ENCODE measurements at regions not wholly inside any gene's neighbourhood (a gene's known extent, or its start where the extent isn't known, plus 50 kb on each side); places are given as distances from the start of the nearest gene placed in this dataset.

DNA sequence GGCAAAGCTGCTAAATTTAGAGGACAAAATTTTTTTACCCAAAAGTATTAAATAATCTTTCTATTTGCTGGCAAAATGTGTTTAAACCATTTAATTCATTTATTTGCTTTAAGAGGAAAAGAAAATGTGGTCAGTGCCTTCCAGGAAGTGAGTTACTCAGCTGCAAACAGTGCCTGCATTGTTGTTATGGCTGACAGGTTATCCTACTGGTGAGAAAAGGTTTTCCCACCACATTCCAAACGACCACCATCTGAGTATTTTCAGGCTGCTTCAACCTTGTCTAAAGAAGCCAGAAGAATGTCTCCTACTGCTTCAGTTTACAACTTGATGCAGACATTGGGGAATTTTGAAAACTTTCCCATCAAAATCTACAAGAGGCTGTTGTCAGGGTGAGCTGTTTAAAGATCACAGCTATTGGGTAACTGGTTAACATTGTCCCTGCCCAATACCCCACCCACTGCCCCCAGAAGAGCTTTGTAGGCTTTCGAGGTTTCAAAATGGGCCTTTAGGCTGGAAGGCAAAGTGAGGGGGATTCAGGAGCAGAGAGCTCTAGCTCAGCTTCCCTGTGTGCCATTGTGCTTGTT lies 461.3 kb upstream of the FANCL start:
- TF ChIP-seq, protein P1, sequence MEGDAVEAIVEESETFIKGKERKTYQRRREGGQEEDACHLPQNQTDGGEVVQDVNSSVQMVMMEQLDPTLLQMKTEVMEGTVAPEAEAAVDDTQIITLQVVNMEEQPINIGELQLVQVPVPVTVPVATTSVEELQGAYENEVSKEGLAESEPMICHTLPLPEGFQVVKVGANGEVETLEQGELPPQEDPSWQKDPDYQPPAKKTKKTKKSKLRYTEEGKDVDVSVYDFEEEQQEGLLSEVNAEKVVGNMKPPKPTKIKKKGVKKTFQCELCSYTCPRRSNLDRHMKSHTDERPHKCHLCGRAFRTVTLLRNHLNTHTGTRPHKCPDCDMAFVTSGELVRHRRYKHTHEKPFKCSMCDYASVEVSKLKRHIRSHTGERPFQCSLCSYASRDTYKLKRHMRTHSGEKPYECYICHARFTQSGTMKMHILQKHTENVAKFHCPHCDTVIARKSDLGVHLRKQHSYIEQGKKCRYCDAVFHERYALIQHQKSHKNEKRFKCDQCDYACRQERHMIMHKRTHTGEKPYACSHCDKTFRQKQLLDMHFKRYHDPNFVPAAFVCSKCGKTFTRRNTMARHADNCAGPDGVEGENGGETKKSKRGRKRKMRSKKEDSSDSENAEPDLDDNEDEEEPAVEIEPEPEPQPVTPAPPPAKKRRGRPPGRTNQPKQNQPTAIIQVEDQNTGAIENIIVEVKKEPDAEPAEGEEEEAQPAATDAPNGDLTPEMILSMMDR (IDR thresholded peaks at IDR 0.05): no peak
- no peak for TF ChIP-seq POLR2A (IDR thresholded peaks at IDR 0.05)

Measured in Peyer's patch (tissue), 4 donors.